ENCODE measurements at regions not wholly inside any gene's neighbourhood (a gene's known extent, or its start where the extent isn't known, plus 50 kb on each side); places are given as distances from the start of the nearest gene placed in this dataset.

GRCh38 chr2:4324531-4324930 lies 621.2 kb downstream of the DCDC2C start:
- H3K27me3 Mint-ChIP-seq (ENCODE audit: low read depth) = no peaks in the 10 kb centered on the region
- H3K9me3 Mint-ChIP-seq (ENCODE audit: insufficient read depth) = peaks cover 16% of the 10 kb centered on the region
- ChIA-PET POLR2A (no interaction called here), CTCF (no interaction called here)
- H3K36me3 Mint-ChIP-seq (ENCODE audit: low read depth) = no peaks in the 10 kb centered on the region
- no peaks in the 10 kb centered on the region for H3K4me1 Mint-ChIP-seq (ENCODE audit: low read depth)
- H3K4me3 Mint-ChIP-seq = no peak overlapping the region
- no peak overlapping the region for H3K27ac Mint-ChIP-seq
- ATAC-seq (no peak), DNase-seq (no peak)

GRCh38 chr2:4336864-4337263 lies 633.5 kb downstream of the DCDC2C start:
- Mint-ChIP-seq H3K4me1 (ENCODE audit: low read depth) (no peaks in the 10 kb centered on the region), H3K4me3 (no peak overlapping the region), H3K9me3 (ENCODE audit: insufficient read depth) (peaks cover 5% of the 10 kb centered on the region), H3K36me3 (ENCODE audit: low read depth) (no peaks in the 10 kb centered on the region), H3K27me3 (ENCODE audit: low read depth) (no peaks in the 10 kb centered on the region), H3K27ac (no peak overlapping the region)
- ChIA-PET CTCF (interaction anchor here (1.6 kb wide), 1 partner anchor 9 kb away, joined by 4 read pairs; no protein-coding TSS in a partner anchor), POLR2A (no interaction called here)
- DNase-seq = no peak
- no peak for ATAC-seq

- ChIA-PET POLR2A (no interaction called here), CTCF (interaction anchor here (1.6 kb wide), 1 partner anchor 11 kb away, joined by 4 read pairs; no protein-coding TSS in a partner anchor)
Measured at GRCh38 chr2:4338345-4338744, 635.0 kb downstream of the DCDC2C start.

GRCh38 chr2:4340536-4340935 lies 637.2 kb downstream of the DCDC2C start:
- H3K36me3 Mint-ChIP-seq (ENCODE audit: low read depth) = no peaks in the 10 kb centered on the region
- DNase-seq = no peak
- no peaks in the 10 kb centered on the region for H3K27me3 Mint-ChIP-seq (ENCODE audit: low read depth)
- ChIA-PET CTCF (no interaction called here), POLR2A (no interaction called here)
- no peak overlapping the region for H3K4me3 Mint-ChIP-seq
- no peak for ATAC-seq
- no peaks in the 10 kb centered on the region for H3K4me1 Mint-ChIP-seq (ENCODE audit: low read depth)
- no peak overlapping the region for H3K27ac Mint-ChIP-seq
- H3K9me3 Mint-ChIP-seq (ENCODE audit: insufficient read depth) = peaks cover 5% of the 10 kb centered on the region

More at GRCh38 chr2:4338345-4338744, 635.0 kb downstream of the DCDC2C start:
- H3K27ac Mint-ChIP-seq = no peak overlapping the region
- no peaks in the 10 kb centered on the region for H3K36me3 Mint-ChIP-seq (ENCODE audit: low read depth)
- ATAC-seq = no peak
- H3K4me1 Mint-ChIP-seq (ENCODE audit: low read depth) = no peaks in the 10 kb centered on the region
- DNase-seq = no peak
- peaks cover 5% of the 10 kb centered on the region for H3K9me3 Mint-ChIP-seq (ENCODE audit: insufficient read depth)
- no peak overlapping the region for H3K4me3 Mint-ChIP-seq
- H3K27me3 Mint-ChIP-seq (ENCODE audit: low read depth) = no peaks in the 10 kb centered on the region

- CTCF ChIA-PET = no interaction called here
- POLR2A ChIA-PET = no interaction called here
- DNase-seq = no peak
- H3K27ac Mint-ChIP-seq = no peak overlapping the region
- H3K36me3 Mint-ChIP-seq (ENCODE audit: low read depth) = no peaks in the 10 kb centered on the region
- no peaks in the 10 kb centered on the region for H3K4me1 Mint-ChIP-seq (ENCODE audit: low read depth)
- no peak for ATAC-seq
- H3K27me3 Mint-ChIP-seq (ENCODE audit: low read depth) = no peaks in the 10 kb centered on the region
- peaks cover 7% of the 10 kb centered on the region for H3K9me3 Mint-ChIP-seq (ENCODE audit: insufficient read depth)
- no peak overlapping the region for H3K4me3 Mint-ChIP-seq
Measured at GRCh38 chr2:4346628-4347027, 643.3 kb downstream of the DCDC2C start.

GRCh38 chr2:4353668-4354067 lies 650.3 kb downstream of the DCDC2C start:
- ChIA-PET POLR2A (no interaction called here), CTCF (no interaction called here)
- Mint-ChIP-seq H3K27ac (no peak overlapping the region), H3K4me3 (no peak overlapping the region), H3K4me1 (ENCODE audit: low read depth) (no peaks in the 10 kb centered on the region), H3K9me3 (ENCODE audit: insufficient read depth) (peaks cover 23% of the 10 kb centered on the region), H3K36me3 (ENCODE audit: low read depth) (no peaks in the 10 kb centered on the region), H3K27me3 (ENCODE audit: low read depth) (no peaks in the 10 kb centered on the region)
- DNase-seq (no peak), ATAC-seq (no peak)

GRCh38 chr2:4354164-4354563 lies 650.8 kb downstream of the DCDC2C start:
- H3K4me3 Mint-ChIP-seq = no peak overlapping the region
- H3K36me3 Mint-ChIP-seq (ENCODE audit: low read depth) = no peaks in the 10 kb centered on the region
- POLR2A ChIA-PET = no interaction called here
- no peaks in the 10 kb centered on the region for H3K4me1 Mint-ChIP-seq (ENCODE audit: low read depth)
- no peaks in the 10 kb centered on the region for H3K27me3 Mint-ChIP-seq (ENCODE audit: low read depth)
- no peak for ATAC-seq
- H3K9me3 Mint-ChIP-seq (ENCODE audit: insufficient read depth) = peaks cover 22% of the 10 kb centered on the region
- CTCF ChIA-PET = no interaction called here
- no peak for DNase-seq
- no peak overlapping the region for H3K27ac Mint-ChIP-seq

GRCh38 chr2:4354678-4355077 lies 651.3 kb downstream of the DCDC2C start:
- no peak for ATAC-seq
- H3K4me1 Mint-ChIP-seq (ENCODE audit: low read depth) = no peaks in the 10 kb centered on the region
- H3K36me3 Mint-ChIP-seq (ENCODE audit: low read depth) = no peaks in the 10 kb centered on the region
- CTCF ChIA-PET = no interaction called here
- H3K27me3 Mint-ChIP-seq (ENCODE audit: low read depth) = no peaks in the 10 kb centered on the region
- POLR2A ChIA-PET = no interaction called here
- H3K4me3 Mint-ChIP-seq = no peak overlapping the region
- DNase-seq = no peak
- no peak overlapping the region for H3K27ac Mint-ChIP-seq
- H3K9me3 Mint-ChIP-seq (ENCODE audit: insufficient read depth) = peaks cover 22% of the 10 kb centered on the region

- CTCF ChIA-PET = no interaction called here
- H3K9me3 Mint-ChIP-seq (ENCODE audit: insufficient read depth) = peaks cover 22% of the 10 kb centered on the region
- ATAC-seq = no peak
Measured at GRCh38 chr2:4356109-4356508, 652.7 kb downstream of the DCDC2C start.

GRCh38 chr2:4356541-4356940 lies 653.2 kb downstream of the DCDC2C start:
- no peak overlapping the region for H3K27ac Mint-ChIP-seq
- H3K4me1 Mint-ChIP-seq (ENCODE audit: low read depth) = no peaks in the 10 kb centered on the region
- no peak for ATAC-seq
- POLR2A ChIA-PET = no interaction called here
- H3K4me3 Mint-ChIP-seq = no peak overlapping the region
- CTCF ChIA-PET = no interaction called here
- no peaks in the 10 kb centered on the region for H3K36me3 Mint-ChIP-seq (ENCODE audit: low read depth)
- peaks cover 22% of the 10 kb centered on the region for H3K9me3 Mint-ChIP-seq (ENCODE audit: insufficient read depth)
- no peak for DNase-seq
- no peaks in the 10 kb centered on the region for H3K27me3 Mint-ChIP-seq (ENCODE audit: low read depth)

More at GRCh38 chr2:4356109-4356508, 652.7 kb downstream of the DCDC2C start:
- Mint-ChIP-seq H3K27ac (no peak overlapping the region), H3K27me3 (ENCODE audit: low read depth) (no peaks in the 10 kb centered on the region), H3K4me1 (ENCODE audit: low read depth) (no peaks in the 10 kb centered on the region), H3K36me3 (ENCODE audit: low read depth) (no peaks in the 10 kb centered on the region), H3K4me3 (no peak overlapping the region)
- POLR2A ChIA-PET = no interaction called here
- DNase-seq = no peak

- H3K27ac Mint-ChIP-seq = no peak overlapping the region
- peaks cover 22% of the 10 kb centered on the region for H3K9me3 Mint-ChIP-seq (ENCODE audit: insufficient read depth)
- ChIA-PET POLR2A (no interaction called here), CTCF (no interaction called here)
- no peaks in the 10 kb centered on the region for H3K4me1 Mint-ChIP-seq (ENCODE audit: low read depth)
- DNase-seq = no peak
- no peaks in the 10 kb centered on the region for H3K36me3 Mint-ChIP-seq (ENCODE audit: low read depth)
- no peak overlapping the region for H3K4me3 Mint-ChIP-seq
- ATAC-seq = no peak
- no peaks in the 10 kb centered on the region for H3K27me3 Mint-ChIP-seq (ENCODE audit: low read depth)
Measured at GRCh38 chr2:4357121-4357520, 653.7 kb downstream of the DCDC2C start.

- H3K27ac Mint-ChIP-seq = no peak overlapping the region
- ATAC-seq (no peak), DNase-seq (no peak)
- no peaks in the 10 kb centered on the region for H3K36me3 Mint-ChIP-seq (ENCODE audit: low read depth)
- peaks cover 29% of the 10 kb centered on the region for H3K9me3 Mint-ChIP-seq (ENCODE audit: insufficient read depth)
- no peak overlapping the region for H3K4me3 Mint-ChIP-seq
- ChIA-PET CTCF (no interaction called here), POLR2A (no interaction called here)
- H3K27me3 Mint-ChIP-seq (ENCODE audit: low read depth) = no peaks in the 10 kb centered on the region
- no peaks in the 10 kb centered on the region for H3K4me1 Mint-ChIP-seq (ENCODE audit: low read depth)
Measured at GRCh38 chr2:4358837-4359236, 655.5 kb downstream of the DCDC2C start.

- ChIA-PET POLR2A (no interaction called here), CTCF (no interaction called here)
- DNase-seq = no peak
- H3K36me3 Mint-ChIP-seq (ENCODE audit: low read depth) = no peaks in the 10 kb centered on the region
- H3K4me3 Mint-ChIP-seq = no peak overlapping the region
- ATAC-seq = no peak
- H3K27me3 Mint-ChIP-seq (ENCODE audit: low read depth) = no peaks in the 10 kb centered on the region
- H3K4me1 Mint-ChIP-seq (ENCODE audit: low read depth) = no peaks in the 10 kb centered on the region
- H3K27ac Mint-ChIP-seq = no peak overlapping the region
- peaks cover 28% of the 10 kb centered on the region for H3K9me3 Mint-ChIP-seq (ENCODE audit: insufficient read depth)
Measured at GRCh38 chr2:4368907-4369306, 665.5 kb downstream of the DCDC2C start.
